Natural killer cell (primary cell): ENCODE measurements at regions not wholly inside any gene's neighbourhood (a gene's known extent, or its start where the extent isn't known, plus 50 kb on each side); places are given as distances from the start of the nearest gene placed in this dataset.

Experiments
- ATAC-seq, 3 donors: fragments of 150-1000 bp in 2 of 3; fragments of 200-7000 bp in 1 of 3; cut with Tn5 transposase; 1 replicate in 1 of 3; 2 replicates in 2 of 3; pipeline ENCODE4 v1.10.0; 2021; ENCODE audit warnings: mild to moderate bottlenecking in 2 of 3, moderate library complexity in 2 of 3
- DNase-seq, 2 donors: peaks; one replicate each; pipeline versions ENCODE4 v3.0.0 to v3.0.0-alpha.2; 2013 to 2021; ENCODE audit warnings: mixed read lengths in 1 of 2
- H3K27ac ChIP-seq: one replicate; pipeline ENCODE4 v1.5.1; 2013; ENCODE audit warnings: mild to moderate bottlenecking, low read length
- H3K27me3 ChIP-seq: one replicate; pipeline ENCODE4 v1.6.1; 2013; ENCODE audit warnings: low read length; ENCODE audit not compliant: control insufficient read depth, insufficient read depth
- H3K36me3 ChIP-seq: one replicate; pipeline ENCODE4 v1.6.1; 2013; ENCODE audit warnings: low read length; ENCODE audit not compliant: control insufficient read depth, insufficient read depth
- H3K4me1 ChIP-seq: one replicate; pipeline ENCODE4 v1.6.1; 2013; ENCODE audit warnings: low read length; ENCODE audit not compliant: control insufficient read depth, insufficient read depth
- H3K4me3 ChIP-seq: one replicate; pipeline ENCODE4 v1.5.1; 2013; ENCODE audit warnings: low read length
- H3K9me3 ChIP-seq: one replicate; pipeline ENCODE4 v1.6.1; 2013; ENCODE audit warnings: low read length; ENCODE audit not compliant: control insufficient read depth, insufficient read depth
- H3K27ac Mint-ChIP-seq, 2 donors: one replicate each; pipeline ENCODE4 v1.8.0; 2022; ENCODE audit warnings: mild to moderate bottlenecking in 2 of 2, mixed read lengths in 2 of 2, moderate library complexity in 1 of 2
- H3K27me3 Mint-ChIP-seq, 2 donors: one replicate each; pipeline ENCODE4 v1.8.0; 2022; ENCODE audit warnings: low read depth in 2 of 2, mixed read lengths in 2 of 2
- H3K36me3 Mint-ChIP-seq: one replicate; pipeline ENCODE4 v1.8.0; 2022; ENCODE audit warnings: mixed read lengths
- H3K4me1 Mint-ChIP-seq, 2 donors: one replicate each; pipeline ENCODE4 v1.8.0; 2022; ENCODE audit warnings: mixed read lengths in 2 of 2
- H3K4me3 Mint-ChIP-seq: one replicate; pipeline ENCODE4 v1.8.0; 2022; ENCODE audit warnings: mild to moderate bottlenecking, moderate library complexity, mixed read lengths
- H3K9me3 Mint-ChIP-seq, 2 donors: one replicate each; pipeline ENCODE4 v1.8.0; 2022; ENCODE audit warnings: mixed read lengths in 2 of 2
- CTCF ChIP-seq: fragments of 200-600 bp; IDR thresholded peaks from one replicate; pipeline ENCODE4 v1.8.0; 2022; ENCODE audit warnings: antibody characterized with exemption
- WGBS: methylation state at CpG from one replicate; pipeline ENCODE4 v1.1.7; 2013; ENCODE audit warnings: missing lambda C conversion rate; ENCODE audit not compliant: insufficient coverage; 5-methylcytosine and 5-hydroxymethylcytosine counted together
- intact Hi-C: fragments of 100-400 bp; cut with micrococcal nuclease; formaldehyde crosslinking; loops from one replicate; pipeline ENCODE4 v1.14.2; 2022

GRCh38 chr3:118710532-118710931, 324.1 kb downstream of the IGSF11 start:
- Histone ChIP-seq H3K27ac (no peak overlapping the region), H3K4me1 (no peaks in the 10 kb centered on the region), H3K36me3 (no peaks in the 10 kb centered on the region), H3K27me3 (no peaks in the 10 kb centered on the region), H3K9me3 (no peaks in the 10 kb centered on the region), H3K4me3 (no peak overlapping the region)
- no peaks in the 10 kb centered on the region for H3K4me1 Mint-ChIP-seq
- WGBS = no CpG with 5 or more reads among the region's 2 CpGs
- no peak overlapping the region for H3K4me3 Mint-ChIP-seq
- H3K36me3 Mint-ChIP-seq = no peaks in the 10 kb centered on the region
- no peak overlapping the region for H3K27ac Mint-ChIP-seq
- peaks cover 0 to 2% of the 10 kb centered on the region in 2 donors for H3K9me3 Mint-ChIP-seq
- TF ChIP-seq CTCF = no peak
- intact Hi-C loops = no loop called here
- ATAC-seq (no peak), DNase-seq (no peak)
- no peaks in the 10 kb centered on the region for H3K27me3 Mint-ChIP-seq

GRCh38 chr3:118713502-118714207, 321.0 kb downstream of the IGSF11 start:
- Histone ChIP-seq H3K4me1 (no peaks in the 10 kb centered on the region), H3K27me3 (no peaks in the 10 kb centered on the region), H3K9me3 (no peaks in the 10 kb centered on the region), H3K27ac (no peak overlapping the region), H3K36me3 (no peaks in the 10 kb centered on the region), H3K4me3 (no peak overlapping the region)
- Mint-ChIP-seq H3K36me3 (no peaks in the 10 kb centered on the region), H3K4me3 (no peak overlapping the region), H3K9me3 (peaks cover 2% of the 10 kb centered on the region in 2 donors), H3K27ac (no peak overlapping the region), H3K27me3 (no peaks in the 10 kb centered on the region), H3K4me1 (no peaks in the 10 kb centered on the region)
- WGBS = 86% methylated on average over 1 of the region's 3 CpGs
- DNase-seq (no peak), ATAC-seq (no peak)
- no peak for TF ChIP-seq CTCF
- intact Hi-C loops = no loop called here

GRCh38 chr3:118714800-118715199, 319.8 kb downstream of the IGSF11 start:
- WGBS = 100% methylated on average over 2 of the region's 2 CpGs
- intact Hi-C loops = no loop called here
- no peak for TF ChIP-seq CTCF
- ATAC-seq (no peak), DNase-seq (no peak)
- no peak overlapping the region for H3K27ac ChIP-seq
- Mint-ChIP-seq H3K9me3 (peaks cover 4% of the 10 kb centered on the region in 2 donors), H3K27me3 (no peaks in the 10 kb centered on the region), H3K4me3 (no peak overlapping the region), H3K36me3 (no peaks in the 10 kb centered on the region), H3K4me1 (no peaks in the 10 kb centered on the region), H3K27ac (no peak overlapping the region)
- no peak overlapping the region for H3K4me3 ChIP-seq
- H3K27me3 ChIP-seq = no peaks in the 10 kb centered on the region
- H3K4me1 ChIP-seq = no peaks in the 10 kb centered on the region
- no peaks in the 10 kb centered on the region for H3K9me3 ChIP-seq
- no peaks in the 10 kb centered on the region for H3K36me3 ChIP-seq

GRCh38 chr3:118729546-118729945, 305.1 kb downstream of the IGSF11 start:
- H3K4me3 Mint-ChIP-seq = no peak overlapping the region
- no peaks in the 10 kb centered on the region for H3K4me1 ChIP-seq
- no peak for DNase-seq
- H3K36me3 Mint-ChIP-seq = no peaks in the 10 kb centered on the region
- 85% methylated on average over 2 of the region's 3 CpGs for WGBS
- no peak overlapping the region for H3K27ac ChIP-seq
- no peak for TF ChIP-seq CTCF
- H3K4me1 Mint-ChIP-seq = no peaks in the 10 kb centered on the region
- H3K4me3 ChIP-seq = no peak overlapping the region
- no peak overlapping the region for H3K27ac Mint-ChIP-seq
- no peaks in the 10 kb centered on the region for H3K27me3 ChIP-seq
- no peaks in the 10 kb centered on the region for H3K36me3 ChIP-seq
- intact Hi-C loops = no loop called here
- H3K9me3 ChIP-seq = no peaks in the 10 kb centered on the region
- no peaks in the 10 kb centered on the region for H3K9me3 Mint-ChIP-seq
- no peak for ATAC-seq
- H3K27me3 Mint-ChIP-seq = no peaks in the 10 kb centered on the region
